ENCODE measurements at regions not wholly inside any gene's neighbourhood (a gene's known extent, or its start where the extent isn't known, plus 50 kb on each side); places are given as distances from the start of the nearest gene placed in this dataset.

GRCh38 chr15:39054128-39054732 is 489.6 kb upstream of the RASGRP1 start:
- Histone ChIP-seq H3K27ac (ENCODE audit: low read depth, low read length) (no peak overlapping the region), H4K20me1 (replicated peaks in 1 of 2; ENCODE audit: control insufficient read depth in 1 of 2, insufficient read depth in 2 of 2, low read length in 2 of 2) (no peaks in the 10 kb centered on the region), H2AK5ac (ENCODE audit: low read depth, low read length) (no peak overlapping the region), H3K9me3 (ENCODE audit: insufficient read depth in 2 of 2, low read depth in 1 of 2, low read length in 1 of 2) (peaks cover 0 to 6% of the 10 kb centered on the region in 2 experiments; a peak in 1 of 4 replicates), H2BK20ac (ENCODE audit: low read length) (no peak overlapping the region), H3K9ac (replicated peaks in 1 of 4; ENCODE audit: extremely low read depth in 1 of 4, low read depth in 3 of 4, low read length in 3 of 4) (no peak overlapping the region), H4K5ac (ENCODE audit: insufficient read length, low read depth, low read length) (no peak overlapping the region), H3K56ac (replicated peaks; ENCODE audit: insufficient read length, low read depth, low read length) (no peak overlapping the region), H3K36me3 (ENCODE audit: control insufficient read depth in 2 of 4, insufficient read depth in 4 of 4, low read length in 3 of 4) (no peaks in the 10 kb centered on the region; a peak in 1 of 8 replicates), H2AFZ (ENCODE audit: low read length) (no peak overlapping the region), H2BK12ac (ENCODE audit: low read depth, low read length) (no peak overlapping the region), H3K14ac (ENCODE audit: insufficient read length) (no peak overlapping the region), H3K79me1 (ENCODE audit: low read depth, low read length) (no peaks in the 10 kb centered on the region), H2BK5ac (ENCODE audit: low read depth, low read length) (no peak overlapping the region), H3K18ac (ENCODE audit: extremely low read depth, low read length) (no peak overlapping the region), H3K4ac (replicated peaks; ENCODE audit: insufficient read length, low read depth, low read length) (no peak overlapping the region), H2BK120ac (replicated peaks; ENCODE audit: low read depth, low read length) (no peak overlapping the region), H3K4me1 (replicated peaks in 1 of 4; ENCODE audit: control insufficient read depth in 3 of 4, insufficient read depth in 4 of 4, low read length in 3 of 4) (no peaks in the 10 kb centered on the region), H4K91ac (replicated peaks; ENCODE audit: insufficient read length, low read length) (no peak overlapping the region), H3K4me2 (ENCODE audit: insufficient read depth in 1 of 2, low read depth in 2 of 2, low read length in 2 of 2) (no peak overlapping the region), H4K8ac (ENCODE audit: extremely low read depth, insufficient read depth, low read length) (no peak overlapping the region), H3K79me2 (ENCODE audit: control insufficient read depth in 1 of 2, insufficient read depth in 2 of 2, low read length in 2 of 2) (no peaks in the 10 kb centered on the region), H3K23ac (ENCODE audit: insufficient read length) (no peak overlapping the region), H3K27me3 (replicated peaks in 1 of 4; ENCODE audit: control insufficient read depth in 3 of 4, extremely low read depth in 1 of 4, insufficient read depth in 3 of 4, low read length in 3 of 4) (peaks cover 0 to 1% (median 0%) of the 10 kb centered on the region in 4 experiments; a peak in 1 of 7 replicates), H3K23me2 (ENCODE audit: low read depth, low read length) (no peaks in the 10 kb centered on the region), H3K4me3 (ENCODE audit: extremely low read depth in 1 of 4, insufficient read depth in 2 of 4, low read depth in 3 of 4, low read length in 4 of 4) (no peak overlapping the region), H2BK15ac (ENCODE audit: low read length) (no peak overlapping the region)
- DNase-seq (ENCODE audit: low read depth in 1 of 2, low spot score in 2 of 2) (no peak), FAIRE-seq (no peak)
- WGBS, 2 experiments (ENCODE audit: extremely low coverage in 1 of 2, insufficient coverage in 1 of 2, insufficient read length in 1 of 2, insufficient replicate concordance in 2 of 2, low coverage in 1 of 2, low lambda C conversion rate in 2 of 2, missing lambda C conversion rate in 1 of 2) = 90% methylated on average over 5 of the region's 5 CpGs; no CpG with 5 or more reads in 1 of the 2 experiments
- ChIA-PET CTCF (ENCODE audit: partially characterized antibody) (no interaction called here), POLR2A (ENCODE audit: partially characterized antibody) (no interaction called here)
- TF ChIP-seq USF2 (IDR thresholded peaks at IDR 0.05; ENCODE audit: low read length) (no peak), POLR2AphosphoS5 (IDR thresholded peaks at IDR 0.05; ENCODE audit: low read depth, low read length) (no peak), TBP (IDR thresholded peaks at IDR 0.05; ENCODE audit: low read depth, low read length) (no peak), MAFK (IDR thresholded peaks at IDR 0.05; ENCODE audit: low read depth, low read length) (no peak)
